HL-60 (cell line): ENCODE measurements at regions not wholly inside any gene's neighbourhood (a gene's known extent, or its start where the extent isn't known, plus 50 kb on each side); places are given as distances from the start of the nearest gene placed in this dataset.

Source experiments
- DNase-seq, 2 experiments: peaks; one replicate each; pipeline ENCODE4 v3.0.0-alpha.2; 2010 to 2020; ENCODE audit warnings: low read depth in 1 of 2, low spot score in 1 of 2
- H3K27ac ChIP-seq: fragments of 250-450 bp; sonication (Bioruptor Pico); replicated peaks from 2 replicates; pipeline ENCODE4 v1.5.1; 2020; ENCODE audit warnings: mild to moderate bottlenecking, moderate library complexity
- H3K27me3 ChIP-seq: fragments of 250-450 bp; sonication (Bioruptor Pico); 2 replicates; pipeline ENCODE4 v1.5.1; 2021; ENCODE audit warnings: mild to moderate bottlenecking, moderate library complexity; ENCODE audit not compliant: insufficient read depth, poor library complexity, severe bottlenecking
- H3K4me3 ChIP-seq: replicated peaks from 2 replicates; pipeline ENCODE4 v1.5.1; 2011; ENCODE audit warnings: mild to moderate bottlenecking, control low read depth, low read length; ENCODE audit not compliant: insufficient read depth
- GABPA ChIP-seq: IDR thresholded peaks from 2 replicates; pipeline ENCODE4 v1.6.1; 2012; ENCODE audit warnings: low read depth
- POLR2AphosphoS5 ChIP-seq: IDR thresholded peaks from 2 replicates; pipeline ENCODE4 v1.6.1; 2012; ENCODE audit warnings: low read depth
- SPI1 ChIP-seq: IDR thresholded peaks from 2 replicates; pipeline ENCODE4 v1.6.1; 2012; ENCODE audit warnings: low read depth, mild to moderate bottlenecking, borderline replicate concordance
- TF ChIP-seq, protein P1 (sequence below): IDR thresholded peaks from one replicate; pipeline ENCODE4 v1.5.1; 2011; ENCODE audit warnings: low read length, control low read depth, inconsistent platforms; ENCODE audit not compliant: insufficient read depth
- TF ChIP-seq, protein P2 (sequence below): IDR thresholded peaks from 2 replicates; pipeline ENCODE4 v1.6.1; 2012; ENCODE audit warnings: low read depth; ENCODE audit not compliant: insufficient replicate concordance

DNA sequence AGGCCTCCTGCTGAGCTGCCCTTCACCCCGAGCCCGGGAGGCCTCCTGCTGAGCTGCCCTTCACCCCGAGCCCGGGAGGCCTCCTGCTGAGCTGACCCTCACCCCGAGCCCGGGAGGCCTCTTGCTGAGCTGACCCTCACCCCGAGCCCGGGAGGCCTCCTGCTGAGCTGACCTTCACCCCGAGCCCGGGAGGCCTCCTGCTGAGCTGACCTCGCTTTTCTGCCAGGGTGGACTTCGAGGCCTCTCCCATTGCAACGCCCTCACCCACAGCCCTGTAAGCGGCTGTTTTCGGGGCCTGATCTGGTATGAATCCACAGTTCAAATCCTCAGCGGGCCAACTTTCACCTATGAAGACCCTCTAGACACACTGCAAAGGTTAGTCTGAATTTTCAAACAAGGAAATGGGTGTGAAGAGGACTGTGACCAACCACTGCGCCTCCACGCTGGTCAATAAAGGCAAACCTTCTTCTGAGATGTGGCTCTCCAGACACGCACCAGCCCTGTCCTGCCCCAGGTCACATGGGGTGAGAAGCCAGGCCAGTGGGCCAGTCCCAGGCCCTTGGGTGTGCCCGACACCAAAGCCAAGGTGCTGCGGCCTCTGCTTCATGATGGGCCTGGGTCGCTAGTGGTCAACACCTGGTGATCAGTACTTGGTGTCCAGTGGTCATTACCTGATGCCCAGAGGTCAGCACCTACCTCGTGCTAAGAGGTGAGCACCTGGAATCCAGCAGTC, 225.1 kb upstream of the SALL3 start:
- H3K4me3 ChIP-seq = no peak overlapping the region
- DNase-seq = no peak
- TF ChIP-seq, protein P1, sequence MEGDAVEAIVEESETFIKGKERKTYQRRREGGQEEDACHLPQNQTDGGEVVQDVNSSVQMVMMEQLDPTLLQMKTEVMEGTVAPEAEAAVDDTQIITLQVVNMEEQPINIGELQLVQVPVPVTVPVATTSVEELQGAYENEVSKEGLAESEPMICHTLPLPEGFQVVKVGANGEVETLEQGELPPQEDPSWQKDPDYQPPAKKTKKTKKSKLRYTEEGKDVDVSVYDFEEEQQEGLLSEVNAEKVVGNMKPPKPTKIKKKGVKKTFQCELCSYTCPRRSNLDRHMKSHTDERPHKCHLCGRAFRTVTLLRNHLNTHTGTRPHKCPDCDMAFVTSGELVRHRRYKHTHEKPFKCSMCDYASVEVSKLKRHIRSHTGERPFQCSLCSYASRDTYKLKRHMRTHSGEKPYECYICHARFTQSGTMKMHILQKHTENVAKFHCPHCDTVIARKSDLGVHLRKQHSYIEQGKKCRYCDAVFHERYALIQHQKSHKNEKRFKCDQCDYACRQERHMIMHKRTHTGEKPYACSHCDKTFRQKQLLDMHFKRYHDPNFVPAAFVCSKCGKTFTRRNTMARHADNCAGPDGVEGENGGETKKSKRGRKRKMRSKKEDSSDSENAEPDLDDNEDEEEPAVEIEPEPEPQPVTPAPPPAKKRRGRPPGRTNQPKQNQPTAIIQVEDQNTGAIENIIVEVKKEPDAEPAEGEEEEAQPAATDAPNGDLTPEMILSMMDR = no peak
- TF ChIP-seq GABPA (no peak), SPI1 (no peak), POLR2AphosphoS5 (no peak)
- TF ChIP-seq, protein P2, sequence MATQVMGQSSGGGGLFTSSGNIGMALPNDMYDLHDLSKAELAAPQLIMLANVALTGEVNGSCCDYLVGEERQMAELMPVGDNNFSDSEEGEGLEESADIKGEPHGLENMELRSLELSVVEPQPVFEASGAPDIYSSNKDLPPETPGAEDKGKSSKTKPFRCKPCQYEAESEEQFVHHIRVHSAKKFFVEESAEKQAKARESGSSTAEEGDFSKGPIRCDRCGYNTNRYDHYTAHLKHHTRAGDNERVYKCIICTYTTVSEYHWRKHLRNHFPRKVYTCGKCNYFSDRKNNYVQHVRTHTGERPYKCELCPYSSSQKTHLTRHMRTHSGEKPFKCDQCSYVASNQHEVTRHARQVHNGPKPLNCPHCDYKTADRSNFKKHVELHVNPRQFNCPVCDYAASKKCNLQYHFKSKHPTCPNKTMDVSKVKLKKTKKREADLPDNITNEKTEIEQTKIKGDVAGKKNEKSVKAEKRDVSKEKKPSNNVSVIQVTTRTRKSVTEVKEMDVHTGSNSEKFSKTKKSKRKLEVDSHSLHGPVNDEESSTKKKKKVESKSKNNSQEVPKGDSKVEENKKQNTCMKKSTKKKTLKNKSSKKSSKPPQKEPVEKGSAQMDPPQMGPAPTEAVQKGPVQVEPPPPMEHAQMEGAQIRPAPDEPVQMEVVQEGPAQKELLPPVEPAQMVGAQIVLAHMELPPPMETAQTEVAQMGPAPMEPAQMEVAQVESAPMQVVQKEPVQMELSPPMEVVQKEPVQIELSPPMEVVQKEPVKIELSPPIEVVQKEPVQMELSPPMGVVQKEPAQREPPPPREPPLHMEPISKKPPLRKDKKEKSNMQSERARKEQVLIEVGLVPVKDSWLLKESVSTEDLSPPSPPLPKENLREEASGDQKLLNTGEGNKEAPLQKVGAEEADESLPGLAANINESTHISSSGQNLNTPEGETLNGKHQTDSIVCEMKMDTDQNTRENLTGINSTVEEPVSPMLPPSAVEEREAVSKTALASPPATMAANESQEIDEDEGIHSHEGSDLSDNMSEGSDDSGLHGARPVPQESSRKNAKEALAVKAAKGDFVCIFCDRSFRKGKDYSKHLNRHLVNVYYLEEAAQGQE = no peak
- H3K27me3 ChIP-seq = no peaks in the 10 kb centered on the region
- no peak overlapping the region for H3K27ac ChIP-seq

DNA sequence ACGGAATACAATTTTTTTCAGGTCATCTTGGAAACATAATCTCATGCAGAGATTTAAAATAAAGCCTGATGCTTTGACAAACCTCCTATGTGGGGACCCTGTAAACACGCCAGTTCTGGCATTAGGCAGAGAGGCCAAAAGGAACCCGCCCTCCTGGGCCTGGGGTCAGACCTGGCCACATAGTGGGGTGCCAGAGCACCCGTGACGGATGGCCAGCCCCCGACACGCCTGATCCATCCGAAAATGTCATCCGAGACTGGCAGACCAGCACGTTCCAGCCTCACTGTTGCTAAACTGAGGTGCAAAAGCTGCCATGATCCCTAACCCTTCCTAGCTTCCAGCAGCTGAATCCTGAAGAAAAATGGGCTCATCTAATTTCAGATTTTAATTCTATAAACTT, 222.6 kb upstream of the SALL3 start:
- no peaks in the 10 kb centered on the region for H3K27me3 ChIP-seq
- TF ChIP-seq, protein P1 = no peak
- TF ChIP-seq SPI1 = no peak
- TF ChIP-seq GABPA = no peak
- TF ChIP-seq, protein P2 = no peak
- TF ChIP-seq POLR2AphosphoS5 = no peak
- no peak for DNase-seq
- no peak overlapping the region for H3K4me3 ChIP-seq
- no peak overlapping the region for H3K27ac ChIP-seq

DNA sequence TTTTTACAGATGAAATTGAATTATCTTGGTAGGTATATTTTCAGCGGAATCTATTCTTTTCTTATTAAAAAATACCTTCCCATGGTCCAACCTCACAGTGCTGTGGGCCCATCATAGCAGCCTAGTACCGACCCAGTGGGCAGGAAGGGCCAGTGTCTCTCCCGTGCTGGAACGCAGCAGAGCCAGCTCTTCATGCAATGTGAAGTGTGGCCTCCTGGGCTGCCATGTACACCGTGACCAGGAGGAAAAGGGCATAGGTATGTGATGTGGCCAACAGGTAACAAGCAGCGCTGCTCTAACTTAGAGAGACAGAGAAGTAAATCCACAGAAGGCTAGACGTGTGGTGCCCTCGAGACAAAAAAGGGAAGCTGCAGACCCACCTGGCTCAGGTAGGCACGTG, 221.1 kb upstream of the SALL3 start:
- Histone ChIP-seq H3K27me3 (no peaks in the 10 kb centered on the region), H3K27ac (no peak overlapping the region), H3K4me3 (no peak overlapping the region)
- no peak for DNase-seq
- no peak for TF ChIP-seq GABPA
- TF ChIP-seq POLR2AphosphoS5 = no peak
- TF ChIP-seq, protein P1 = no peak
- TF ChIP-seq, protein P2 = no peak
- TF ChIP-seq SPI1 = no peak
